ENCODE measurements at regions not wholly inside any gene's neighbourhood (a gene's known extent, or its start where the extent isn't known, plus 50 kb on each side); places are given as distances from the start of the nearest gene placed in this dataset.

- 79 to 83% methylated on average over 9 to 11 of the region's 11 CpGs for WGBS, 2 donors
- TF ChIP-seq POLR2A (IDR thresholded peaks at IDR 0.05) = no peak
- no peak overlapping the region for H3K4me3 ChIP-seq
- no peaks in the 10 kb centered on the region for H3K27me3 ChIP-seq
- no peak for DNase-seq (ENCODE audit: low spot score in 2 of 2)
- no peak overlapping the region for H3K27ac ChIP-seq
- no peaks in the 10 kb centered on the region for H3K9me3 ChIP-seq
- H3K36me3 ChIP-seq = no peaks in the 10 kb centered on the region
- H3K4me1 ChIP-seq = peaks cover 0 to 6% (median 0%) of the 10 kb centered on the region in 4 donors
Observed at GRCh38 chr16:14374451-14375131, 255.5 kb downstream of the PARN start.

- Histone ChIP-seq H3K9me3 (no peaks in the 10 kb centered on the region), H3K4me1 (peaks cover 0 to 6% (median 0%) of the 10 kb centered on the region in 4 donors), H3K27ac (no peak overlapping the region), H3K27me3 (no peaks in the 10 kb centered on the region), H3K36me3 (no peaks in the 10 kb centered on the region), H3K4me3 (no peak overlapping the region)
- DNase-seq (ENCODE audit: low spot score in 2 of 2) = no peak
- 78 to 90% methylated on average over 10 of the region's 10 CpGs for WGBS, 2 donors
- TF ChIP-seq POLR2A (IDR thresholded peaks at IDR 0.05) (no peak), CTCF (IDR thresholded peaks at IDR 0.05) (no peak), EP300 (IDR thresholded peaks at IDR 0.05) (no peak)
Observed at GRCh38 chr16:14373896-14374295, 256.2 kb downstream of the PARN start.

- DNase-seq (ENCODE audit: low spot score in 2 of 2) = no peak
- 76 to 89% methylated on average over 8 to 13 of the region's 13 CpGs for WGBS, 2 donors
- H3K4me3 ChIP-seq = no peak overlapping the region
- H3K36me3 ChIP-seq = no peaks in the 10 kb centered on the region
- peaks cover 0 to 6% (median 0%) of the 10 kb centered on the region in 4 donors for H3K4me1 ChIP-seq
- no peaks in the 10 kb centered on the region for H3K27me3 ChIP-seq
- H3K27ac ChIP-seq = no peak overlapping the region
- no peak for TF ChIP-seq POLR2A (IDR thresholded peaks at IDR 0.05)
- TF ChIP-seq CTCF (IDR thresholded peaks at IDR 0.05) = no peak
- no peak for TF ChIP-seq EP300 (IDR thresholded peaks at IDR 0.05)
- H3K9me3 ChIP-seq = no peaks in the 10 kb centered on the region
Observed at GRCh38 chr16:14373406-14373805, 256.7 kb downstream of the PARN start.

- H3K9me3 ChIP-seq = no peaks in the 10 kb centered on the region
- TF ChIP-seq CTCF (IDR thresholded peaks at IDR 0.05) (no peak), POLR2A (IDR thresholded peaks at IDR 0.05) (no peak), EP300 (IDR thresholded peaks at IDR 0.05) (no peak)
- 48 to 59% methylated on average over 9 to 10 of the region's 10 CpGs for WGBS, 2 donors
- no peak overlapping the region for H3K27ac ChIP-seq
- H3K27me3 ChIP-seq = no peaks in the 10 kb centered on the region
- no peaks in the 10 kb centered on the region for H3K36me3 ChIP-seq
- peaks cover 0 to 6% (median 0%) of the 10 kb centered on the region in 4 donors for H3K4me1 ChIP-seq
- no peak overlapping the region for H3K4me3 ChIP-seq
- no peak for DNase-seq (ENCODE audit: low spot score in 2 of 2)
Observed at GRCh38 chr16:14372471-14372870, 257.6 kb downstream of the PARN start.

GRCh38 chr16:14371778-14372431 is 258.2 kb downstream of the PARN start:
- Histone ChIP-seq H3K36me3 (no peaks in the 10 kb centered on the region), H3K27me3 (no peaks in the 10 kb centered on the region), H3K9me3 (no peaks in the 10 kb centered on the region), H3K4me3 (no peak overlapping the region), H3K27ac (no peak overlapping the region), H3K4me1 (peaks cover 0 to 6% (median 0%) of the 10 kb centered on the region in 4 donors)
- TF ChIP-seq EP300 (IDR thresholded peaks at IDR 0.05) (no peak), CTCF (IDR thresholded peaks at IDR 0.05) (no peak)
- DNase-seq (ENCODE audit: low spot score in 2 of 2) = no peak
- WGBS, 2 donors = 64 to 66% methylated on average over 7 of the region's 7 CpGs

Data from tibial nerve (tissue), 4 donors.